HEK293 (cell line): ENCODE measurements at regions not wholly inside any gene's neighbourhood (a gene's known extent, or its start where the extent isn't known, plus 50 kb on each side); places are given as distances from the start of the nearest gene placed in this dataset.

Experiments
- CTCF ChIA-PET: fragments of 350-600 bp; formaldehyde crosslinking; extraction: SDS; loops from one replicate; lab custom pipeline; 2021; ENCODE audit warnings: antibody characterized with exemption; lab: Yijun Ruan, JAX
- POLR2A ChIA-PET: fragments of 300-600 bp; formaldehyde crosslinking; extraction: SDS; loops from one replicate; lab custom pipeline; 2020; ENCODE audit warnings: antibody characterized with exemption, inconsistent platforms; lab: Yijun Ruan, JAX
- H3K27ac ChIP-seq: fragments of 200-500 bp; sonication (Bioruptor generic); 2 replicates; pipeline ENCODE4 v1.5.1; 2014; ENCODE audit warnings: low read depth, low read length, control low read depth, inconsistent platforms; ENCODE audit errors: extremely low read depth
- H3K36me3 ChIP-seq, 2 experiments: fragments of 200-500 bp in 1 of 2; sonication (Bioruptor generic) in 1 of 2; 1 replicate in 1 of 2; 2 replicates in 1 of 2; pipeline ENCODE4 v1.5.1; 2014 to 2017; ENCODE audit warnings: inconsistent platforms in 2 of 2, low read length in 2 of 2; ENCODE audit not compliant: control insufficient read depth in 2 of 2, insufficient read depth in 1 of 2
- H3K4me1 ChIP-seq: fragments of 200-500 bp; sonication (Bioruptor generic); 2 replicates; pipeline ENCODE4 v1.5.1; 2014; ENCODE audit warnings: mild to moderate bottlenecking, low read length, inconsistent platforms; ENCODE audit not compliant: control insufficient read depth, insufficient read depth
- H3K4me3 ChIP-seq: 2 replicates; pipeline ENCODE4 v1.5.1; 2011; ENCODE audit warnings: low read depth, mild to moderate bottlenecking, control low read depth, low read length, moderate library complexity
- H3K9me3 ChIP-seq: fragments of 200-500 bp; sonication (Bioruptor generic); 2 replicates; pipeline ENCODE4 v1.5.1; 2014; ENCODE audit warnings: low read depth, low read length, inconsistent platforms; ENCODE audit not compliant: control insufficient read depth, insufficient read depth
- AEBP2 ChIP-seq: fragments of 450-650 bp; formaldehyde crosslinking; IDR thresholded peaks from 2 replicates; pipeline ENCODE4 v1.5.1; 2016; ENCODE audit warnings: missing biosample characterization, missing genetic modification characterization, borderline replicate concordance
- ATF2 ChIP-seq: fragments of 450-650 bp; formaldehyde crosslinking; IDR thresholded peaks from 2 replicates; pipeline ENCODE4 v1.5.1; 2016; ENCODE audit warnings: missing biosample characterization, missing genetic modification characterization, low read depth
- HIC1 ChIP-seq: fragments of 450-650 bp; formaldehyde crosslinking; IDR thresholded peaks from 2 replicates; pipeline ENCODE4 v1.5.1; 2016; ENCODE audit warnings: missing biosample characterization, missing genetic modification characterization
- KLF17 ChIP-seq: fragments of 450-650 bp; formaldehyde crosslinking; IDR thresholded peaks from 2 replicates; pipeline ENCODE4 v1.5.1; 2016; ENCODE audit warnings: missing biosample characterization, missing genetic modification characterization
- KLF7 ChIP-seq: fragments of 450-650 bp; formaldehyde crosslinking; IDR thresholded peaks from 2 replicates; pipeline ENCODE4 v1.5.1; 2016; ENCODE audit warnings: missing biosample characterization, missing genetic modification characterization, borderline replicate concordance
- MEIS1 ChIP-seq: sonication (generic); formaldehyde crosslinking; IDR thresholded peaks from 2 replicates; pipeline ENCODE4 v1.8.1; 2022; ENCODE audit warnings: missing genetic modification reagents, mild to moderate bottlenecking, borderline replicate concordance
- SP2 ChIP-seq: fragments of 450-650 bp; formaldehyde crosslinking; IDR thresholded peaks from 2 replicates; pipeline ENCODE4 v1.5.1; 2016; ENCODE audit warnings: missing biosample characterization, missing genetic modification characterization
- ZBTB44 ChIP-seq: fragments of 450-650 bp; IDR thresholded peaks from 2 replicates; pipeline ENCODE4 v1.5.1; 2018; ENCODE audit warnings: missing biosample characterization, mild to moderate bottlenecking, missing genetic modification characterization
- ZFP3 ChIP-seq: fragments of 450-650 bp; formaldehyde crosslinking; IDR thresholded peaks from 2 replicates; pipeline ENCODE4 v1.5.1; 2016; ENCODE audit warnings: low read depth, missing biosample characterization, missing genetic modification characterization
- ZFP41 ChIP-seq: fragments of 450-650 bp; formaldehyde crosslinking; IDR thresholded peaks from 2 replicates; pipeline ENCODE4 v1.5.1; 2016; ENCODE audit warnings: missing biosample characterization, missing genetic modification characterization, borderline replicate concordance
- ZIC2 ChIP-seq: fragments of 450-650 bp; formaldehyde crosslinking; IDR thresholded peaks from 2 replicates; pipeline ENCODE4 v1.5.1; 2016; ENCODE audit warnings: missing biosample characterization, missing genetic modification characterization
- ZNF23 ChIP-seq: fragments of 450-650 bp; formaldehyde crosslinking; IDR thresholded peaks from 2 replicates; pipeline ENCODE4 v1.5.1; 2016; ENCODE audit warnings: missing biosample characterization, missing genetic modification characterization, borderline replicate concordance
- ZNF239 ChIP-seq: fragments of 450-650 bp; formaldehyde crosslinking; IDR thresholded peaks from 2 replicates; pipeline ENCODE4 v1.5.1; 2016; ENCODE audit warnings: missing biosample characterization, missing genetic modification characterization
- ZNF266 ChIP-seq: fragments of 450-650 bp; formaldehyde crosslinking; IDR thresholded peaks from 2 replicates; pipeline ENCODE4 v1.5.1; 2016; ENCODE audit warnings: missing biosample characterization, missing genetic modification characterization, low read depth
- ZNF529 ChIP-seq: fragments of 450-650 bp; formaldehyde crosslinking; IDR thresholded peaks from 2 replicates; pipeline ENCODE4 v1.5.1; 2017; ENCODE audit warnings: missing genetic modification characterization, missing biosample characterization; ENCODE audit not compliant: insufficient replicate concordance
- ZNF645 ChIP-seq: fragments of 450-650 bp; formaldehyde crosslinking; IDR thresholded peaks from 2 replicates; pipeline ENCODE4; 2016; ENCODE audit warnings: missing biosample characterization, missing genetic modification characterization
- ZNF658 ChIP-seq: fragments of 450-650 bp; formaldehyde crosslinking; IDR thresholded peaks from 2 replicates; pipeline ENCODE4; 2016; ENCODE audit warnings: missing biosample characterization, missing genetic modification characterization
- ZNF792 ChIP-seq: fragments of 450-650 bp; formaldehyde crosslinking; IDR thresholded peaks from 2 replicates; pipeline ENCODE4 v1.5.1; 2016; ENCODE audit warnings: missing biosample characterization, missing genetic modification characterization

GRCh38 chr16:65909310-65910050 lies 457.0 kb upstream of the CDH5 start:
- Histone ChIP-seq H3K36me3 (no peaks in the 10 kb centered on the region), H3K27ac (no peak overlapping the region), H3K4me1 (no peaks in the 10 kb centered on the region), H3K9me3 (no peaks in the 10 kb centered on the region), H3K4me3 (no peak overlapping the region)
- TF ChIP-seq ZBTB44 (no peak), ATF2 (tag by site-specific recombination) (no peak), ZNF266 (tag by site-specific recombination) (no peak), KLF7 (tag by site-specific recombination) (no peak), ZNF239 (tag by site-specific recombination) (no peak), MEIS1 (CRISPR knock-in tag) (no peak), AEBP2 (tag by site-specific recombination) (no peak), KLF17 (tag by site-specific recombination) (no peak), ZNF529 (tag by site-specific recombination) (no peak), ZFP41 (tag by site-specific recombination) (no peak), HIC1 (tag by site-specific recombination) (no peak), ZNF645 (tag by site-specific recombination) (no peak), ZNF792 (tag by site-specific recombination) (no peak), ZIC2 (no peak), SP2 (tag by site-specific recombination) (no peak), ZNF23 (tag by site-specific recombination) (no peak), ZFP3 (tag by site-specific recombination) (no peak), ZNF658 (no peak)
- ChIA-PET CTCF (interaction anchor here (0.6 kb wide), 1 partner anchor 354 kb away, joined by 3 read pairs; no protein-coding TSS in a partner anchor), POLR2A (no interaction called here)
